BE2C (cell line): ENCODE measurements at regions not wholly inside any gene's neighbourhood (a gene's known extent, or its start where the extent isn't known, plus 50 kb on each side); places are given as distances from the start of the nearest gene placed in this dataset.
"Not testable (repeated sequence)": the region's sequence is repeated elsewhere in the genome, so short reads cannot be mapped to it uniquely, and the experiment has no call there.

Experiments used
- DNase-seq: peaks from one replicate; pipeline ENCODE4 v3.0.0-alpha.2; 2020
- H3K27me3 ChIP-seq: fragments of 250-450 bp; sonication (Bioruptor Pico); 2 replicates; pipeline ENCODE4 v1.5.1; 2020; ENCODE audit warnings: mild to moderate bottlenecking
- H3K36me3 ChIP-seq: fragments of 250-450 bp; sonication (Bioruptor Pico); 2 replicates; pipeline ENCODE4 v1.5.1; 2020; ENCODE audit warnings: mild to moderate bottlenecking
- H3K4me1 ChIP-seq: fragments of 250-450 bp; sonication (Bioruptor Pico); 2 replicates; pipeline ENCODE4 v1.5.1; 2020
- H3K4me3 ChIP-seq: 2 replicates; pipeline ENCODE4 v1.5.1; 2011; ENCODE audit warnings: low read depth, low read length
- H3K9me3 ChIP-seq: fragments of 250-450 bp; sonication (Bioruptor Pico); 2 replicates; pipeline ENCODE4 v1.5.1; 2020
- TF ChIP-seq, protein P1 (sequence below): IDR thresholded peaks from 2 replicates; pipeline ENCODE4 v1.5.1; 2012; ENCODE audit warnings: mild to moderate bottlenecking, low read depth, low read length

DNA sequence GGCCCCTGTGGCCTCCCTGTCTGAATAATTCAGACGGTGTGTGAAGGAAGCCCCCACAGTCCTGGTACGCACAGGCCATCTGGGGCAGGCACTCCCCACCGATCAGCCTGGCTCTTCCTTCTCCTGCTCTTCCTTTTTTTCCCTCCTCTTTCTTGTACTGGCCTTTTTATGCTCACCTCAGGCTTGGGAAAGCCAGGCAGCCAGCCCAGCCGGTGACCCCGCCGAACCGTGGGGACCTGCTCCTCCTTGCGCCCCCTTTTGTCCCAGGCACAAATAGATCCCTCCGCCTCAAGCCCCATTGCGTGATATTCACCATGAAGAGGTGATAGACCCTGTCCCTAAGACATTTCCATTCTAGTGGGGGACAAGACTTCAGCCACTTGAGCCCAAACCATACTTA lies 80.2 kb upstream of the BRD7 start:
- no peaks in the 10 kb centered on the region for H3K9me3 ChIP-seq
- DNase-seq: no peak
- no peaks in the 10 kb centered on the region for H3K27me3 ChIP-seq
- no peaks in the 10 kb centered on the region for H3K36me3 ChIP-seq
- H3K4me1 ChIP-seq: no peaks in the 10 kb centered on the region
- H3K4me3 ChIP-seq: no peak overlapping the region
- TF ChIP-seq, protein P1, sequence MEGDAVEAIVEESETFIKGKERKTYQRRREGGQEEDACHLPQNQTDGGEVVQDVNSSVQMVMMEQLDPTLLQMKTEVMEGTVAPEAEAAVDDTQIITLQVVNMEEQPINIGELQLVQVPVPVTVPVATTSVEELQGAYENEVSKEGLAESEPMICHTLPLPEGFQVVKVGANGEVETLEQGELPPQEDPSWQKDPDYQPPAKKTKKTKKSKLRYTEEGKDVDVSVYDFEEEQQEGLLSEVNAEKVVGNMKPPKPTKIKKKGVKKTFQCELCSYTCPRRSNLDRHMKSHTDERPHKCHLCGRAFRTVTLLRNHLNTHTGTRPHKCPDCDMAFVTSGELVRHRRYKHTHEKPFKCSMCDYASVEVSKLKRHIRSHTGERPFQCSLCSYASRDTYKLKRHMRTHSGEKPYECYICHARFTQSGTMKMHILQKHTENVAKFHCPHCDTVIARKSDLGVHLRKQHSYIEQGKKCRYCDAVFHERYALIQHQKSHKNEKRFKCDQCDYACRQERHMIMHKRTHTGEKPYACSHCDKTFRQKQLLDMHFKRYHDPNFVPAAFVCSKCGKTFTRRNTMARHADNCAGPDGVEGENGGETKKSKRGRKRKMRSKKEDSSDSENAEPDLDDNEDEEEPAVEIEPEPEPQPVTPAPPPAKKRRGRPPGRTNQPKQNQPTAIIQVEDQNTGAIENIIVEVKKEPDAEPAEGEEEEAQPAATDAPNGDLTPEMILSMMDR: no peak

DNA sequence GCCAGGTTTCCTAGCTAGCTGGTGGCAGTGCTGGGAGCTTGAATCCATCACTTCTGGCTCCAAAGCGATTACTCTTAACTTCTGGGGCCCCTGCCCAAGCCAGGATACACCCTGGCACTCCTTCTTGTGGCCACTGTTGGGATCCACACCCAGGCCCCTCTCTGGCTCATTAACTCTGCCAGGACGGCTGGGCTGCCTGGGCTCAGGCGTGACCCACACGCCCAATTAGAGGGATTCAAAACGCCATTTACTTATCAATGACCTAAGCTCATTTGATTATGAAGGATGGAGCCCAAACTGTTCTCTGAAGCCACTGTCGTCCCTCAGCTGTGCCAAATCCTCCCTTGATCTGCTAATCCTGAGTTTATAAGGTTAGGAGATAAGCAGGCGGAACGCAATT lies 79.7 kb upstream of the BRD7 start:
- TF ChIP-seq, protein P1: peak; percentile 44
- DNase-seq: peak; percentile 31

DNA sequence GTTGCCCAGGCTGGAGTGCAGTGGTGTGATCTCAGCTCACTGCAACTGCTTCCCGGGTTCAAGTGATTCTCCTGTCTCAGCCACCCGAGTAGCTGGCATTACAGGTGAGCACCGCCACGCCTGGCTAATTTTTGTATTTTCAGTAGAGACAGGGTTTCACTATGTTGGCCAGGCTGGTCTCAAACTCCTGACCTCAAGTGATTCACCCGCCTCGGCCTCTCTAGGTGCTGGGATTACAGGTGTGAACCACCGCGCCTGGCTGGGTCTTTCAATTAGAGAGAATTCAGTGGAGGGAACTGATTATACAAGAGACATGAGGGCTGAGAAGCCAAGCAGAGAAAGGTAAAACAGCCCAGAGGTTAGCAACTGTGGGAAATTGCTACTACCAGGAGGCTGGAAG lies 78.6 kb upstream of the BRD7 start:
- H3K9me3 ChIP-seq, H3K4me3 ChIP-seq, H3K4me1 ChIP-seq, DNase-seq, H3K36me3 ChIP-seq, H3K27me3 ChIP-seq: not testable (repeated sequence)

More for the DNA sequence above, 79.7 kb upstream of the BRD7 start:
- Histone ChIP-seq H3K27me3 (no peaks in the 10 kb centered on the region), H3K36me3 (no peaks in the 10 kb centered on the region), H3K9me3 (no peaks in the 10 kb centered on the region), H3K4me1 (no peaks in the 10 kb centered on the region), H3K4me3 (no peak overlapping the region)

DNA sequence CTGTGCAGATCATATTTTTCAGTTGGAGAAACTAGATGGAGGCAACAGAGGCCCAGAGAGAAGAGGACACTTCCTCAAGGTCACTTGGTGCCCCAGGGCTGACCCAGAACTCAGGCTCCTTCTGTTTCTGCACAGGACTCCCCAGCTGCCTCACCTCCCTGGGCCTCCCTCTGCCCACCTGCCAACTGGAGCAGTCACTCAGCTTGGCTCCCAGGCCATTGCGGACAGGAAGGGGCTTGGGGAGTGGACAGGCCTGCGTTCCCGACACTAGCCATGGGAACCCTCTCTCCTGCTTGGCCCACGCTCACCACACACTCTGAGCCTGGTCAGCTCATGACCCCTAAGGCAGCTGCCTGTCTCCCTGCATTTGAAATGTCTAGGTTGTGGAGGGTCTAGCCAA lies 78.1 kb upstream of the BRD7 start:
- DNase-seq: no peak
- no peaks in the 10 kb centered on the region for H3K27me3 ChIP-seq
- TF ChIP-seq, protein P1: no peak
- H3K4me1 ChIP-seq: no peaks in the 10 kb centered on the region
- H3K4me3 ChIP-seq: no peak overlapping the region
- no peaks in the 10 kb centered on the region for H3K36me3 ChIP-seq
- H3K9me3 ChIP-seq: no peaks in the 10 kb centered on the region

DNA sequence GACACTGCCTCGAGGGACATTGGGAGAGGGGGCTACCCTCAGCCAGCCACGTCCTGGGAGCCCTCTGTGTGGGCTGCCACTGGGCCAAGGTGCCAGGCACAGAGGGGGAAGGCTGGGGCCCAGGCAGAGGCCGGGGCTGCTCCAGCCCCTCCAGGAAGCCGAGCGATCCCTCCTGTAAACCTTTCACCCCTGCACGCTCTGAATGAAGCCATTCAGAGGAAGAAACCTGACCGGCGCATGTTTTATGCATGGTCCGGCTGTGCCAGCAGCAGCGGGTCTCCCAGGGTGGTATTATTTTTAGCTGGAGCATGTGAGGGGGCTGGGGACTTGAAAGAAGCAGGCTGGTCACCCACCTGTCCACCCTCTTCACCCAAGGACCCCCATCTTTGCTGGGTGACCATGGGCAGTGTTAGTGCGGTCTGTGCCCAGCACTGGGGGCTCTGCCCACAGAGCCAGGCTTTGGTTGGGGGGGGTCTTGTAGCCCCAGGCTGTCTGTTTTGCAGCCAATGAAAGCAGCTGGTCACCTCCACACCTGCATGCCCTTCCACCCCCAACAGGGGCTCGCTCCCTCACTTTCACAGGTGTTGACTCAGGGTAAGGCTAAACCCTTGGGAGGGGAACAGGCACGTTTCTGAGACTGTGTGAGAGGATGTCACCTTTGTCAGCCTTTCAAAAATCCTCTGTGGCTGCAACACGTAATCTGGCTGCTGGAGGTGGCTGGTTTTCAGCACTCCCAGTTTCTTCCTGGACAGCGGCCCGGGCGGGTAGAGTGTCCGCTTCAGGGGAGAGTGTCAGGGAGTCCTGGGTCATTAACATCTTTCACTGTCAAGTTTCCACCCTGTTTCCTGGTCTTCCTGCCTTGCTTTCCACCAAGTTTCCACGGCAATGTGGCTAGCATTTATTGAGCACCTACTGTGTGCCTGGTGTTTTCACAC lies 77.1 kb upstream of the BRD7 start:
- TF ChIP-seq, protein P1: no peak
- H3K27me3 ChIP-seq: no peaks in the 10 kb centered on the region
- no peak for DNase-seq
- H3K4me3 ChIP-seq: no peak overlapping the region
- no peaks in the 10 kb centered on the region for H3K9me3 ChIP-seq
- H3K36me3 ChIP-seq: no peaks in the 10 kb centered on the region
- H3K4me1 ChIP-seq: no peaks in the 10 kb centered on the region

DNA sequence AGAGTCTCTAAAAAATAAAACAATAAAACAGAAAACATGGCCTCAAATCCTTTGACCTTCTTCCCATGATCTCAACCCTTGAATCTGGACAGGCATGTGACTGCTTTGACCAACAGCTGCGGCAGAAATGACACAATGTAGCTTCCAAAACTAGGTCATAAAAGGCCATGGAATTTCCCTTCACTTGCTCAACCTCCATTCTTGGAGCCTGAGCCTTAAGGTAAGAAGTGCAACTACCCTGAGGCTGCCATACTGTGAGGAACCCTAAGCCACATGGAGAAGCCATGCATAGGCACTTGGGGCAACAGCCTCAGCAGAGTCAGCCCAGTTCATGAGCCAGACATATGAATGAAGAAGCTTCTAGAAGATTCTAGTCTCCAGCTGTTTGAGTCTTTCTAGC lies 75.7 kb upstream of the BRD7 start:
- no peaks in the 10 kb centered on the region for H3K27me3 ChIP-seq
- DNase-seq: no peak
- TF ChIP-seq, protein P1: no peak

More for the DNA sequence above, 75.7 kb upstream of the BRD7 start:
- no peak overlapping the region for H3K4me3 ChIP-seq
- no peaks in the 10 kb centered on the region for H3K4me1 ChIP-seq
- no peaks in the 10 kb centered on the region for H3K9me3 ChIP-seq
- no peaks in the 10 kb centered on the region for H3K36me3 ChIP-seq
